MCF 10A (cell line): ENCODE measurements at regions not wholly inside any gene's neighbourhood (a gene's known extent, or its start where the extent isn't known, plus 50 kb on each side); places are given as distances from the start of the nearest gene placed in this dataset.

ENCODE experiments used
- BruUV-seq: library from RNA; stranded (reverse); fragments of 400-500 nt; replicated peaks from 2 replicates; lab custom pipeline; 2021; lab: Mats Ljungman, UMichigan
- CTCF ChIA-PET: fragments of 300-600 bp; sonication (Branson Sonifier 250); formaldehyde crosslinking; extraction: SDS; loops from one replicate; lab custom pipeline; 2021; ENCODE audit warnings: antibody characterized with exemption, inconsistent platforms; lab: Yijun Ruan, JAX
- POLR2A ChIA-PET: fragments of 300-600, 350-650 bp; sonication (Branson Sonifier 250); formaldehyde crosslinking; extraction: SDS; loops from one replicate; lab custom pipeline; 2020; ENCODE audit warnings: antibody characterized with exemption, inconsistent platforms; lab: Yijun Ruan, JAX
- DNase-seq: peaks from one replicate; pipeline ENCODE4 v3.0.0-alpha.2; 2018; ENCODE audit not compliant: unreplicated experiment
- H3K27ac Mint-ChIP-seq: one replicate; pipeline ENCODE4 v1.8.0; 2022; ENCODE audit warnings: mild to moderate bottlenecking, low read depth, mixed read lengths; ENCODE audit not compliant: unreplicated experiment
- H3K27me3 Mint-ChIP-seq: one replicate; pipeline ENCODE4 v1.8.0; 2022; ENCODE audit warnings: mixed read lengths; ENCODE audit not compliant: insufficient read depth, unreplicated experiment
- H3K36me3 Mint-ChIP-seq: one replicate; pipeline ENCODE4 v1.8.0; 2022; ENCODE audit warnings: mild to moderate bottlenecking, moderate library complexity, mixed read lengths; ENCODE audit not compliant: insufficient read depth, unreplicated experiment
- H3K4me1 Mint-ChIP-seq: one replicate; pipeline ENCODE4 v1.8.0; 2022; ENCODE audit warnings: mixed read lengths; ENCODE audit not compliant: insufficient read depth, unreplicated experiment
- H3K4me3 Mint-ChIP-seq: one replicate; pipeline ENCODE4 v1.8.0; 2022; ENCODE audit warnings: mild to moderate bottlenecking, moderate library complexity, mixed read lengths; ENCODE audit not compliant: unreplicated experiment
- H3K9me3 Mint-ChIP-seq: one replicate; pipeline ENCODE4 v1.8.0; 2022; ENCODE audit warnings: mixed read lengths; ENCODE audit not compliant: unreplicated experiment
- CTCF ChIP-seq: fragments of 200-600 bp; IDR thresholded peaks from one replicate; pipeline ENCODE4 v1.8.0; 2022; ENCODE audit warnings: antibody characterized with exemption, mild to moderate bottlenecking; ENCODE audit not compliant: unreplicated experiment
- intact Hi-C: fragments of 100-400 bp; cut with micrococcal nuclease; formaldehyde crosslinking; loops from 2 replicates; pipeline ENCODE4 v1.14.1; 2022

- TF ChIP-seq CTCF, result no peak
- H3K27ac Mint-ChIP-seq, result no peak overlapping the region
- H3K9me3 Mint-ChIP-seq, result no peaks in the 10 kb centered on the region
- no TSS peak for BruUV-seq
- no peak overlapping the region for H3K4me3 Mint-ChIP-seq
- POLR2A ChIA-PET, result no interaction called here
- no peaks in the 10 kb centered on the region for H3K27me3 Mint-ChIP-seq
- intact Hi-C loops, result no loop called here
- CTCF ChIA-PET, result interaction anchor here (0.5 to 0.7 kb wide), 3 partner anchors 45 to 96 kb away, joined by 3 read pairs; no protein-coding TSS in a partner anchor
- peaks cover 7% of the 10 kb centered on the region for H3K4me1 Mint-ChIP-seq
- H3K36me3 Mint-ChIP-seq, result no peaks in the 10 kb centered on the region
- DNase-seq, result no peak
Observed at GRCh38 chr7:27299861-27300260, 57.3 kb downstream of the EVX1 start.

- H3K27ac Mint-ChIP-seq, result no peak overlapping the region
- intact Hi-C loops, result no loop called here
- no TSS peak for BruUV-seq
- POLR2A ChIA-PET, result no interaction called here
- H3K36me3 Mint-ChIP-seq, result no peaks in the 10 kb centered on the region
- no peak for TF ChIP-seq CTCF
- H3K9me3 Mint-ChIP-seq, result no peaks in the 10 kb centered on the region
- no peak overlapping the region for H3K4me3 Mint-ChIP-seq
- DNase-seq, result peak; percentile 72
- CTCF ChIA-PET, result interaction anchor here (0.6 kb wide), 1 partner anchor 96 kb away, joined by 3 read pairs; no protein-coding TSS in a partner anchor
- H3K4me1 Mint-ChIP-seq, result peaks cover 7% of the 10 kb centered on the region
- no peaks in the 10 kb centered on the region for H3K27me3 Mint-ChIP-seq
Observed at GRCh38 chr7:27300421-27300820, 57.8 kb downstream of the EVX1 start.

- intact Hi-C loops, result no loop called here
- POLR2A ChIA-PET, result interaction anchor here (0.7 to 1.3 kb wide), 3 partner anchors 25 to 995 kb away, joined by 3 to 4 read pairs (median 3); no protein-coding TSS in a partner anchor
- Mint-ChIP-seq H3K4me1 (peaks cover 7% of the 10 kb centered on the region), H3K4me3 (no peak overlapping the region), H3K9me3 (no peaks in the 10 kb centered on the region), H3K36me3 (no peaks in the 10 kb centered on the region), H3K27me3 (no peaks in the 10 kb centered on the region), H3K27ac (no peak overlapping the region)
- BruUV-seq, result no TSS peak
- CTCF ChIA-PET, result interaction anchor here (0.8 to 1.1 kb wide), 2 partner anchors 17 to 556 kb away, joined by 5 to 6 read pairs; no protein-coding TSS in a partner anchor
- TF ChIP-seq CTCF, result no peak
- DNase-seq, result peak; percentile 14
Observed at GRCh38 chr7:27302590-27302989, 60.0 kb downstream of the EVX1 start.

GRCh38 chr7:27303026-27303425 lies 60.4 kb downstream of the EVX1 start:
- H3K27me3 Mint-ChIP-seq, result no peaks in the 10 kb centered on the region
- H3K27ac Mint-ChIP-seq, result no peak overlapping the region
- peaks cover 7% of the 10 kb centered on the region for H3K4me1 Mint-ChIP-seq
- DNase-seq, result peak; percentile 86
- no peak overlapping the region for H3K4me3 Mint-ChIP-seq
- ChIA-PET POLR2A (interaction anchor here (0.7 to 1.3 kb wide), 3 partner anchors 26 to 994 kb away, joined by 3 to 4 read pairs (median 3); no protein-coding TSS in a partner anchor), CTCF (interaction anchor here (0.8 to 1.1 kb wide), 3 partner anchors 17 to 556 kb away, joined by 3 to 6 read pairs (median 5); no protein-coding TSS in a partner anchor)
- intact Hi-C loops, result no loop called here
- no peaks in the 10 kb centered on the region for H3K9me3 Mint-ChIP-seq
- no peaks in the 10 kb centered on the region for H3K36me3 Mint-ChIP-seq
- BruUV-seq, result no TSS peak
- TF ChIP-seq CTCF, result no peak
